Neural cell (in vitro differentiated cells): ENCODE measurements at regions not wholly inside any gene's neighbourhood (a gene's known extent, or its start where the extent isn't known, plus 50 kb on each side); places are given as distances from the start of the nearest gene placed in this dataset.

Experiments
- H2AFZ ChIP-seq: fragments of 200-600, 300-800 bp; sonication (generic), shearing (Covaris generic); 2 replicates; pipeline ENCODE4 v1.6.0; 2014; ENCODE audit warnings: low read depth, mild to moderate bottlenecking, antibody characterized with exemption, low read length, moderate library complexity
- H3F3A ChIP-seq: fragments of 200-600 bp; shearing (Covaris generic); 2 replicates; pipeline ENCODE4 v1.6.1; 2016; ENCODE audit warnings: mild to moderate bottlenecking, moderate library complexity, mixed read lengths, antibody characterized with exemption, low read length; ENCODE audit not compliant: insufficient read depth, poor library complexity, severe bottlenecking
- H3K27ac ChIP-seq: fragments of 200-600, 300-800 bp; sonication (generic), shearing (Covaris generic); 2 replicates; pipeline ENCODE4 v1.5.1; 2014; ENCODE audit warnings: mild to moderate bottlenecking, low read length, moderate library complexity
- H3K27me3 ChIP-seq: fragments of 300-800, 200-600 bp; sonication (generic), shearing (Covaris generic); 2 replicates; pipeline ENCODE4 v1.6.0; 2014; ENCODE audit warnings: mild to moderate bottlenecking, low read depth, low read length, moderate library complexity; ENCODE audit not compliant: insufficient read depth
- H3K36me3 ChIP-seq: fragments of 300-800, 200-600 bp; sonication (generic), shearing (Covaris generic); 2 replicates; pipeline ENCODE4 v1.5.1; 2014; ENCODE audit warnings: mild to moderate bottlenecking, antibody characterized with exemption, low read length, moderate library complexity; ENCODE audit not compliant: insufficient read depth
- H3K4me2 ChIP-seq: fragments of 300-800, 200-600 bp; sonication (generic), shearing (Covaris generic); 2 replicates; pipeline ENCODE4 v1.6.0; 2014; ENCODE audit warnings: mild to moderate bottlenecking, low read length
- H3K4me3 ChIP-seq: fragments of 300-800, 200-600 bp; sonication (generic), shearing (Covaris generic); 2 replicates; pipeline ENCODE4 v1.5.1; 2014; ENCODE audit warnings: mild to moderate bottlenecking, low read length, moderate library complexity
- H3K79me2 ChIP-seq: fragments of 200-600 bp; shearing (Covaris generic); replicated peaks from 2 replicates; pipeline ENCODE4 v1.6.0; 2014; ENCODE audit warnings: mild to moderate bottlenecking, low read length, moderate library complexity; ENCODE audit not compliant: insufficient read depth
- H3K9ac ChIP-seq: fragments of 300-800, 200-600 bp; sonication (generic), shearing (Covaris generic); 2 replicates; pipeline ENCODE4 v1.6.1; 2016; ENCODE audit warnings: mild to moderate bottlenecking, low read length, mixed read lengths
- H3K9me2 ChIP-seq: fragments of 200-600 bp; shearing (Covaris generic); 2 replicates; pipeline ENCODE4 v1.6.1; 2016; ENCODE audit warnings: mild to moderate bottlenecking, low read length, mixed read lengths; ENCODE audit not compliant: insufficient read depth
- H3K9me3 ChIP-seq: fragments of 200-600, 300-800 bp; sonication (generic), shearing (Covaris generic); 2 replicates; pipeline ENCODE4 v1.6.1; 2016; ENCODE audit warnings: mild to moderate bottlenecking, mixed run types, low read length, moderate library complexity, mixed read lengths
- H4K20me1 ChIP-seq: fragments of 200-600 bp; shearing (Covaris generic); 2 replicates; pipeline ENCODE4 v1.6.1; 2016; ENCODE audit warnings: mild to moderate bottlenecking, mixed run types; ENCODE audit not compliant: insufficient read depth
- CTCF ChIP-seq: fragments of 450-650 bp; IDR thresholded peaks from 2 replicates; pipeline ENCODE4 v1.5.1; 2014; ENCODE audit warnings: antibody characterized with exemption, mild to moderate bottlenecking, moderate library complexity; ENCODE audit not compliant: poor library complexity, severe bottlenecking
- EP300 ChIP-seq: fragments of 450-650 bp; conservative IDR thresholded peaks from 2 replicates; pipeline ENCODE4 v1.6.1; 2014; ENCODE audit warnings: antibody characterized with exemption, mild to moderate bottlenecking, moderate library complexity; ENCODE audit not compliant: poor library complexity, severe bottlenecking
- EZH2 ChIP-seq: fragments of 200-600, 300-800 bp; shearing (Covaris generic), sonication (generic); IDR thresholded peaks from 2 replicates; pipeline ENCODE4 v1.6.1; 2014; ENCODE audit warnings: antibody characterized with exemption, low read length, borderline replicate concordance, mild to moderate bottlenecking; ENCODE audit not compliant: insufficient read depth, poor library complexity, severe bottlenecking
- MXI1 ChIP-seq: fragments of 450-650 bp; conservative IDR thresholded peaks from 2 replicates; pipeline ENCODE4 v1.6.1; 2014; ENCODE audit warnings: antibody characterized with exemption, mild to moderate bottlenecking; ENCODE audit not compliant: poor library complexity, severe bottlenecking
- POLR2AphosphoS5 ChIP-seq: IDR thresholded peaks from 2 replicates; pipeline ENCODE4 v1.6.1; 2012
- RAD21 ChIP-seq: fragments of 450-650 bp; conservative IDR thresholded peaks from 2 replicates; pipeline ENCODE4 v1.6.1; 2014; ENCODE audit warnings: antibody characterized with exemption, mild to moderate bottlenecking, moderate library complexity
- REST ChIP-seq: IDR thresholded peaks from 2 replicates; pipeline ENCODE4 v1.6.1; 2012; ENCODE audit warnings: borderline replicate concordance
- SMC3 ChIP-seq: fragments of 450-650 bp; conservative IDR thresholded peaks from 2 replicates; pipeline ENCODE4 v1.6.1; 2014; ENCODE audit warnings: antibody characterized with exemption, mild to moderate bottlenecking, moderate library complexity; ENCODE audit not compliant: poor library complexity
- TAF1 ChIP-seq: IDR thresholded peaks from 2 replicates; pipeline ENCODE4 v1.6.1; 2012; ENCODE audit warnings: low read depth

- no peaks in the 10 kb centered on the region for H3K9me3 ChIP-seq
- TF ChIP-seq EP300 (no peak), RAD21 (no peak), CTCF (no peak), EZH2 (no peak), SMC3 (no peak), TAF1 (no peak), MXI1 (no peak), REST (no peak), POLR2AphosphoS5 (no peak)
- no peak overlapping the region for H3K4me3 ChIP-seq
Observed at GRCh38 chr2:239738159-239738558, 287.0 kb downstream of the NDUFA10 start.

GRCh38 chr2:239737144-239737463, 288.0 kb downstream of the NDUFA10 start:
- H3K79me2 ChIP-seq: no peaks in the 10 kb centered on the region
- H4K20me1 ChIP-seq: no peaks in the 10 kb centered on the region
- no peaks in the 10 kb centered on the region for H3K36me3 ChIP-seq
- H3K27ac ChIP-seq: no peak overlapping the region
- no peak overlapping the region for H2AFZ ChIP-seq
- H3K9me2 ChIP-seq: no peaks in the 10 kb centered on the region
- no peak for TF ChIP-seq CTCF
- TF ChIP-seq POLR2AphosphoS5: no peak
- TF ChIP-seq EZH2: no peak
- no peak for TF ChIP-seq SMC3
- TF ChIP-seq REST: no peak
- no peak for TF ChIP-seq MXI1
- TF ChIP-seq EP300: no peak
- no peak for TF ChIP-seq RAD21
- TF ChIP-seq TAF1: no peak
- no peaks in the 10 kb centered on the region for H3F3A ChIP-seq
- H3K9me3 ChIP-seq: no peaks in the 10 kb centered on the region
- H3K4me3 ChIP-seq: no peak overlapping the region
- H3K27me3 ChIP-seq: no peaks in the 10 kb centered on the region
- H3K9ac ChIP-seq: no peak overlapping the region
- H3K4me2 ChIP-seq: no peak overlapping the region

More at GRCh38 chr2:239738159-239738558, 287.0 kb downstream of the NDUFA10 start:
- H3K9ac ChIP-seq: no peak overlapping the region
- no peak overlapping the region for H2AFZ ChIP-seq
- H3K27me3 ChIP-seq: no peaks in the 10 kb centered on the region
- H3K36me3 ChIP-seq: no peaks in the 10 kb centered on the region
- H3K9me2 ChIP-seq: no peaks in the 10 kb centered on the region
- H4K20me1 ChIP-seq: no peaks in the 10 kb centered on the region
- H3F3A ChIP-seq: no peaks in the 10 kb centered on the region
- no peaks in the 10 kb centered on the region for H3K79me2 ChIP-seq
- no peak overlapping the region for H3K4me2 ChIP-seq
- no peak overlapping the region for H3K27ac ChIP-seq
